ENCODE measurements at regions not wholly inside any gene's neighbourhood (a gene's known extent, or its start where the extent isn't known, plus 50 kb on each side); places are given as distances from the start of the nearest gene placed in this dataset.

DNA sequence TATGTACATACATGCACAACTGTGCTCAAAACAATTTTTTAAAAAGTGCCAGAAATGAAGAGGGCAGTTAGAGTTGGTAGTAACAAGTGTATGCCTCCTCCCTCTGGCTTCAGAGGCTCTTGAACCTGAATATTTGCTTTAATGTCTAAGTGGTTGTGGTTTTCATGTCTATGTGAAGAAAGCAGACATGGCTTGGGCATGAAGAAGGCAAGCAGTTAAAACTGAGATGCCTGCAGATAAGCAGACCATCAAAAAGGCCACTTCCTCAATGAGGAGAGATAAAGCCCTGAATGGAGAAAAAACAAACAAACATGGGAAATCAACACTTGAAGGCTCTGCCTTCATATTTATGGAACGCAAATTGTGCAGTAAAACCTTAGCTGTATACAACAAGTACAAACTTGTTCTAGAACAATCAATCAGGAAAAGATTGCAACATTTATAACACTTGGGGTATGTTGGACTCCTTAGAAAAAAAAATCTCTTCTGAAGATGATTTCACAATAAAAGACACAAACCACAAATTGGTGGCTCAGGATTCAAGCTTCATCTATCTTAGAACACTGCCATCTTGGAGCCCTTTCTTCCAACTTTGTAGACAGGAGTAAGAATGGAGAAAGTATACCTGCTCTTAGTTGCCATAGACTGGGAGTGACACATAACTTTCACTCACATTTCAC, 52.7 kb upstream of the PLA2G4A start:
- Histone ChIP-seq H3K36me3 (replicated peaks in 1 of 2; ENCODE audit: insufficient read depth in 1 of 2, low read depth in 2 of 2) (no peaks in the 10 kb centered on the region), H3K4me1 (no peaks in the 10 kb centered on the region), H3K27ac (no peak overlapping the region), H3K9me3 (no peaks in the 10 kb centered on the region), H3K27me3 (no peaks in the 10 kb centered on the region), H3K4me3 (no peak overlapping the region)
- intact Hi-C loops (cut with DNase I) = no loop called here
- DNase-seq (no peak), ATAC-seq (no peak)
- WGBS, 2 donors = 69 to 77% methylated on average over 1 of the region's 1 CpG
- no peak for TF ChIP-seq POLR2A (IDR thresholded peaks at IDR 0.05)
- TF ChIP-seq, protein P1, sequence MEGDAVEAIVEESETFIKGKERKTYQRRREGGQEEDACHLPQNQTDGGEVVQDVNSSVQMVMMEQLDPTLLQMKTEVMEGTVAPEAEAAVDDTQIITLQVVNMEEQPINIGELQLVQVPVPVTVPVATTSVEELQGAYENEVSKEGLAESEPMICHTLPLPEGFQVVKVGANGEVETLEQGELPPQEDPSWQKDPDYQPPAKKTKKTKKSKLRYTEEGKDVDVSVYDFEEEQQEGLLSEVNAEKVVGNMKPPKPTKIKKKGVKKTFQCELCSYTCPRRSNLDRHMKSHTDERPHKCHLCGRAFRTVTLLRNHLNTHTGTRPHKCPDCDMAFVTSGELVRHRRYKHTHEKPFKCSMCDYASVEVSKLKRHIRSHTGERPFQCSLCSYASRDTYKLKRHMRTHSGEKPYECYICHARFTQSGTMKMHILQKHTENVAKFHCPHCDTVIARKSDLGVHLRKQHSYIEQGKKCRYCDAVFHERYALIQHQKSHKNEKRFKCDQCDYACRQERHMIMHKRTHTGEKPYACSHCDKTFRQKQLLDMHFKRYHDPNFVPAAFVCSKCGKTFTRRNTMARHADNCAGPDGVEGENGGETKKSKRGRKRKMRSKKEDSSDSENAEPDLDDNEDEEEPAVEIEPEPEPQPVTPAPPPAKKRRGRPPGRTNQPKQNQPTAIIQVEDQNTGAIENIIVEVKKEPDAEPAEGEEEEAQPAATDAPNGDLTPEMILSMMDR (IDR thresholded peaks at IDR 0.05) = no peak

DNA sequence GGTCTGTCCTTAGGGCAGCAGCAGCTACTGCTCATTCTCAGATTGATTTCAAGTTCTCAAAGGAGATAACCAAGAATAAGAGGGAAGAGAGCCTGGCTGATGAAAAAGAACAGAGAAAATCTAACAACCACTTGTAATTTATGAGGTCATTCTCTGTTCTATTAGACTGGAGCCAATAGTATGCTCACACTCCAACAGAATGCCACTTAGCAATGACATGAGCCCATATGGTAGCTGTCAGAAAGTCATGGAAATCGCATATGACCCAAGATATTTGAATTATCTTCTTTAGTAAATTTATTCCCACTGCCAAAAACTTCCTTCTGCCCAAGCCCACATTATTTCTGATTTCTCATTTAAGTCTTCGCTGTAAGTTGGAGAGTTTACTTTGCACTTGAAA, 53.7 kb upstream of the PLA2G4A start:
- Histone ChIP-seq H3K27me3 (no peaks in the 10 kb centered on the region), H3K36me3 (replicated peaks in 1 of 2; ENCODE audit: insufficient read depth in 1 of 2, low read depth in 2 of 2) (no peaks in the 10 kb centered on the region), H3K27ac (no peak overlapping the region), H3K4me1 (no peaks in the 10 kb centered on the region), H3K4me3 (no peak overlapping the region), H3K9me3 (no peaks in the 10 kb centered on the region)
- TF ChIP-seq POLR2A (IDR thresholded peaks at IDR 0.05) = no peak
- TF ChIP-seq, protein P1 (IDR thresholded peaks at IDR 0.05) = no peak
- 75 to 81% methylated on average over 2 of the region's 2 CpGs for WGBS, 2 donors
- ATAC-seq (no peak), DNase-seq (no peak)
- intact Hi-C loops (cut with DNase I) = no loop called here

DNA sequence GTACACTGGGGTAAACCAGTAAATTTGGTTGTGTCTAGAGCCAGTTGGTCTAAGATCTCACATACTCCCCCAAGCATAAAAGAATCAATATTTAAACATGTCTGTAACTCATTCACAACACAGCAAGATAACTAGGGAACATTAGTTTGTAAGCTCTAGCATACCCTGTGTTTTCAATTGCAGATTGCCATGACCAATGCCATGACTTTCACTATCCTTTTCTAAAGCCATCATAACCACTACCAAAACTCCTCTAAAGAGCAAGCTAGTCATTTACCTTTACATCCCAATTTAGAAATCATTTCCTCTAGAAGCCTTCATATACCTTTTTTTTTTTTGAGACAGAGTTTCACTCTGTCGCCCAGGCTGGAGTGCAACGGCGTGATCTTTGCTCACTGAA, 56.5 kb upstream of the PLA2G4A start:
- ATAC-seq (no peak), DNase-seq (no peak)
- no peak overlapping the region for H3K27ac ChIP-seq
- H3K9me3 ChIP-seq = no peaks in the 10 kb centered on the region
- TF ChIP-seq, protein P1 (IDR thresholded peaks at IDR 0.05) = no peak
- no peak for TF ChIP-seq POLR2A (IDR thresholded peaks at IDR 0.05)
- intact Hi-C loops (cut with DNase I) = no loop called here
- H3K36me3 ChIP-seq (replicated peaks in 1 of 2; ENCODE audit: insufficient read depth in 1 of 2, low read depth in 2 of 2) = no peaks in the 10 kb centered on the region
- WGBS, 2 donors = 90 to 95% methylated on average over 3 of the region's 3 CpGs
- H3K4me1 ChIP-seq = no peaks in the 10 kb centered on the region
- H3K27me3 ChIP-seq = no peaks in the 10 kb centered on the region
- H3K4me3 ChIP-seq = no peak overlapping the region

DNA sequence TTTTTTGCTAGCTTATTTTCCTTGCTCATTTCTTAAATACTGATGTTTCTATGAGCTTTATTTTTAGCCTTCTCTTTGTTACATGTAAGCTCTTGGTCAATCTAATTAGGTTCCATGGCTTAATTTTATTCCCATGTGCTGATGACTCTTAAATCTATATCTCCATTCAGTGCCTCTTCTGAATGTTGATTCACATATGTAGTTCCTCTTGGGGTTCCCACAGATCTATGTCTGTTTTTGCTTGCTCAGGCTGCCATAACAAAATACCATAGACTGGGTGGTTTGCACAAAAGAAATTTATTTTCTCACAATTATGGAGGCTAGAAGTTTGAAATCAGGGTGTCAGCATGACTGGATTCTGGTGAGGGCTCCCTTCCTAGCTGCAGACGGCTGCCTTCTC, 58.3 kb upstream of the PLA2G4A start:
- intact Hi-C loops (cut with DNase I) = no loop called here
- DNase-seq (no peak), ATAC-seq (no peak)
- H3K4me1 ChIP-seq = no peaks in the 10 kb centered on the region
- 86 to 88% methylated on average over 1 of the region's 1 CpG for WGBS, 2 donors
- H3K27ac ChIP-seq = no peak overlapping the region
- H3K4me3 ChIP-seq = no peak overlapping the region
- no peaks in the 10 kb centered on the region for H3K27me3 ChIP-seq
- no peaks in the 10 kb centered on the region for H3K9me3 ChIP-seq
- no peaks in the 10 kb centered on the region for H3K36me3 ChIP-seq (replicated peaks in 1 of 2; ENCODE audit: insufficient read depth in 1 of 2, low read depth in 2 of 2)
- TF ChIP-seq POLR2A (IDR thresholded peaks at IDR 0.05) = no peak
- TF ChIP-seq, protein P1 (IDR thresholded peaks at IDR 0.05) = no peak

DNA sequence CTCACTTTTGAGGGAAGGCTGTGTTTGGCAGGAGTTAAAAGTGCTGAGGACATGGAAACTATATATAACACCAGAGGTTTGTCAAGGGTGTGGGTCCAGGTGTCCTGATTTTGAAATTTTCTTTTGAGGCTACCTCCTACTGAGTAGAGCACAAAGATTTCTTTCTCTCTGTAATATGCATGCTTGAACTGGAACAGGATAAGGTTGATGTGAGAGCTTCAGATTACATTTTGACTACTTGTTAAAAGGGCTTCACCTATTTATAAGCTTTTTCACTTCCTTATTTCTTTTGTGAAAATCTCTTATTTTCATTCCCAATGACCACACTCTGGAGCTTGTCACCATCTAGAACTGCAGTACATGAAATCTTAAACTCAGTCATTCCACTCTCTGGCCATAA, 59.8 kb upstream of the PLA2G4A start:
- ATAC-seq = no peak
- no peak for DNase-seq
- Histone ChIP-seq H3K9me3 (no peaks in the 10 kb centered on the region), H3K27me3 (no peaks in the 10 kb centered on the region), H3K27ac (no peak overlapping the region), H3K4me1 (no peaks in the 10 kb centered on the region), H3K36me3 (replicated peaks in 1 of 2; ENCODE audit: insufficient read depth in 1 of 2, low read depth in 2 of 2) (no peaks in the 10 kb centered on the region), H3K4me3 (no peak overlapping the region)
- TF ChIP-seq POLR2A (IDR thresholded peaks at IDR 0.05) = no peak
- TF ChIP-seq, protein P1 (IDR thresholded peaks at IDR 0.05) = no peak
- intact Hi-C loops (cut with DNase I) = no loop called here
